ENCODE measurements at regions not wholly inside any gene's neighbourhood (a gene's known extent, or its start where the extent isn't known, plus 50 kb on each side); places are given as distances from the start of the nearest gene placed in this dataset.

DNA sequence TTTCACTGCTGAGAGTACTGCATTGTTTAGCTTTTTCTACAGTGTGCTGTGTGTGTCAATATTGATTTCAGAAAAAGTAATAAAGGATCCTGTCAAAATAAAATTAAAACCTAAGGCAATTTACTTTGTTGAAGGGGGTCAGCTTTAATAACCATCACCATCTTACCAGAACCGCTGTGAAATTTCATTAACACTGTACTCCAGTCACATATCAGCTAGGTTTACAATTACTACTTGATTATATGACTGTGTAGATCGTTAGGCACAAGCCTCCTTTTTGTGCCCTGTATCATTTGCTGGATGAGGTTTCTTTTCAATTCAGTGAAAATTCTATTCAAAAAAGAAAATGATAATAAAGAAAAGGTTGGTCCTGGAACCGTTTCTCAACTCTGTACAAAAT lies 917.2 kb downstream of the CENPC start:
- TF ChIP-seq CTCF (IDR thresholded peaks at IDR 0.05) (no peak), TCF12 (IDR thresholded peaks at IDR 0.05) (no peak), USF1 (IDR thresholded peaks at IDR 0.05; ENCODE audit: borderline replicate concordance, low read depth) (no peak), POLR2AphosphoS5 (IDR thresholded peaks at IDR 0.05; ENCODE audit: low read depth, low read length) (no peak), RXRA (IDR thresholded peaks at IDR 0.05; ENCODE audit: borderline replicate concordance, low read depth) (no peak)

All from SK-N-SH (cell line).